Forelimb muscle (tissue), 1 donor: ENCODE measurements at regions not wholly inside any gene's neighbourhood (a gene's known extent, or its start where the extent isn't known, plus 50 kb on each side); places are given as distances from the start of the nearest gene placed in this dataset.

Experiments used
- DNase-seq: peaks from one replicate; pipeline ENCODE4 v3.0.0-alpha.2; 2013; ENCODE audit warnings: low read depth

DNA sequence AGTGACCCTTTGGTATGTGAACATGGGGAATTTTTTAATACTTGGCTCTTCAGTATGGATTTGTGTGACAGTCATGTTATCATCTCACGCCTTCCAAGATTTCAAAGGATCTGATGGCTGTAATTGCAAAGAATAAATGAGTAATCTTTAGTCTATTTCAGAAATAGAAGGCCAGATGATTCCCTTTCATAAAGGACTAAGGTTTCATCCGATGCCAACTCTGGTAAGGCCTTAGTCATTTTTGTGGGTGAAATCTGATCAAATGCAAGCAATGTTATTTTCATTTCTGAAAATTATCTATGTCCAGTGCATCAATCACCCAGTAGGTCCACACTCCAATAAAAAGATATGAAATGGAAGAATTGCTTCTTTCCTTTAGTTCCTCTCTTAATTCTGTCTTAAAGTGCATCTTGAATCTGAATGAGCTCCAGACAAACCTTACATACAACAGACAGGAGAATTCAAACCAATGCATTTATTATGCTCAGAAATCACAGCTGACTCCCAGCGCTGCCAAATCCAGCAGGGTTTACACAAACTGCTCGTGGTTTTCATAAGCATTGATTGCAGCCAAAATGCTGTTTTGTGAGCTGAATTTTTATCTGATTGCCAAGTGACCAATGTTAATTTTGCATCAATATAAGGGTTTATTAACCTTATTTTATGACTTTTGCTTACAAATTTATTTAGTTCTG, 565.2 kb upstream of the MARCKS start:
- DNase-seq = peak; percentile 72

DNA sequence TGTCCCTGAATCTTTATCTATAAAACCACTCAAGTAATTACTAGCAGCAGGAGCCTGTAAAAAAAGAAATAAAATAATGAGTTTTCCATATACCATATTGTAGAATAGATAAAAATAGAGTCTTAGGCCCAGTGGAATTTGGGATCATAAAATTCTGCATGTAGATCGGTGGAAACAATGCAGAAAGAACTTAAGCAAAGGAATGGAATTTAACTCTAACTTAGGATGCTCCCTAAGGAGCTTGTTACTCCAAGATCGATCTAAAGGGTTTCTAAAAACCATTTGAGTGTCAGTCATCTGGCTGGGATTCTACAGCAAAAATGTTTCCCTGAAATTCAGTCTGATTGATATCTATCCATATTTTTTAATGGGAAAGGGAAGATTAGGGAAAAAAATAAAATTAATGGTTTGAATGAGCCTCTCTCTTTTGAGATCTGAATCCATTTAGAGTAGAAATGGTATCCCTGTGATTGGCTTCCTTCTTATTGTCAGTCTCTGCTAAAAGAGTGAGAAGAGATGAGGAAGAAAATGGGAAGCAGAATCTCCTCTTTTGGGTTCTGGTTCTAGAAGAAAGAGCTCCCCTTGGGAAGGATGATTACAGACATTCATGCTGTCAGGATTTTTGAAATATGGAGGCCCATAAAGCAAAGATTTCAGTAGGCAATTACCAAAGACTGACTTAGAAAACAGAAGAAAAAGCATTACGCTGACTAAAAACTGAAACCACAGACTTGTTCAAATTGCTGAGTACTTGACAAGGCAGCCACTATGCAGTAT, 564.3 kb upstream of the MARCKS start:
- peak; percentile 73 for DNase-seq

DNA sequence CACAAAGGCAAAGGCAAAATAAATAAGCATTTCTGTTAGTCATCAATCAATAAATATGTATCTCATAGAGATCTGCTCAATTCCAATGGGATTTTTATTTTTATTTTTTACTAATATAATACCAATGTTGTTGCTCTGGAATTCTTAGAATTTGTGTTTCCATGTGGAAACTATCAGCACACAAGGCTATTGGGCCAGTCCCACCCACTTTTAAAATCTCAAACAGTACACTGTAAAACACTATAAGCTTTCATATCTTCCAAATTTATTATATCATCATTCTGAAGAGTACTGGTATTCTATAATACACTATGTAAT, 563.8 kb upstream of the MARCKS start:
- no peak for DNase-seq

DNA sequence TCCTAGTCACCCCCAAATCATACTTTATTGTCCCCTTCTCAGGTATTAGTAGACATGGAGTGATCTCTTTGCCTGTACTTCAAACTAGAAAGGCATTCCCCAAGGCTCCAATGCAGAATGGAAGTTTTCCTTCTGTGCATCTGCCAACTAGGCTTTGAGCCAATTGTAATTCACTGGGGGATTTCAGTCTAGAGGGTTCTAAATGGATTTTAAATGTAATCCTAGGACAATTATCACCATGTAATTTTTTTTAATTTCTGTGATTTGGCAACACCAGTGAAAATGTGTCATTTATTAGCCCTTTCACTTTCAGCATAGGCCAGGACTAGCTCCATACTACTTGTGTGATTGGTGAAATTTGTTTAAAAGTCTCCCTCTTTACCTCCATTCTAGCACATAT, 557.6 kb upstream of the MARCKS start:
- DNase-seq = no peak

DNA sequence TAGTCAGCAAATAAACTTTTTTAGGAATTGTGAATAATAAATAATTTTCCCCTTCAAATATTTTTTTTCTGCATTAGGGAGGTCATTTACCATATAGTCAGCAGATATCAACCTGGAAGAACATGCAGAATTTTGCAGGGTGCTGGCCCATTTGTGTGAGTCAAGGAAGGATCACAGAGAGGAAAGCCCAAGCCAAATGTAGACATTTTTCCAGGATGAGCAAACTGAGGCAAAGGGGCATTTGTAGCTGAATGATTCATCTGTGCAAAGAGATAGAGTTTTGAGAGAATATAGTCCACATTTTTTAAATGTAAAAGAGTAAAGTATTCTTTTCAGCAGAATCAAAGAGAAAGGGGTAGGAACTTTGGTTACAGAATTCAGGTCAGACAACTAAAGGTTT, 555.5 kb upstream of the MARCKS start:
- no peak for DNase-seq

DNA sequence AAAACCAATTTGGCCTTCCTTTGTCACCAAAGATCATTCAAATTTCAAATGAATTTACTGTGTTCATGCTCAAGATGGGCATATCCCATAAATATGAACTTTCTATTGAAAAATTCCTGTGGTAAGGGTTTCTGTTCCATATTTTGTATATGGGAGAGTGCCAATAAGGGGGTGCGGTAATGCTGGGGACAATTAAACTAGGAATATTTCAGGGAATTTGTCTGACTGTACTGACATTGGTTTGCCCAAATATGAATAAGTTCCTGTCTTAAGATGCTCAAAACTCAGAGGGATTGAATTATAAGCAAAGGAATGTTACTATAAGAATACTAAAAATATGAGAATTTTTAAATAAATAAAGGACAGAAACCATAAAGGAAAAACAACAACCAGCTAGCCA, 553.0 kb upstream of the MARCKS start:
- no peak for DNase-seq

DNA sequence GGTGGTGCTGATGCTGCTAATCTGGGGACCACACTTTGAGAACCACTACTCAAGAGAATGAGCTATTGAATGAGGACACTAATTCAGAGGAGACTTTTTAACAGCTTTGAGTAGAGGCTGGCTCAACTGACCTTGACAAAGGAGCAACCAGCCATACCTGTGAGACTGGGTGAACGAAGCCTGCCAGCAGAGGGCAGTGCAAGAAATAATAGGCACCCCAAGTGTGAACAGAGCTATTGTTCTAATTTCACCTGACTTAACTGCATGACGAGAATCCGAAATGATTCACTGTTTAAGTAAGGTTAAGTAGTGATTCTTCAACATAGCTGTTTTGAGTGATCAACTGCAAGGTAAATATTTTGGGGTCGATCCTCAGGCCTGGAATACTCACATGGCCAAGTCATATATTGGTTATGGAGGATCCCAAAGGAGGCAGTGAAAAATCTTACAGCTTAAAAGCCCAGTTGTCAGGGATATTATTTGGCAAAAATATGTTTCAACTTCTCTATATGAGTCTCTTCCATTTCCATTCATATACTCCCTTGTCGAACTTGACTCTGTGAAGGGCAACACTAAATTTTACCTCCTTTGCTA, 550.5 kb upstream of the MARCKS start:
- DNase-seq = no peak

DNA sequence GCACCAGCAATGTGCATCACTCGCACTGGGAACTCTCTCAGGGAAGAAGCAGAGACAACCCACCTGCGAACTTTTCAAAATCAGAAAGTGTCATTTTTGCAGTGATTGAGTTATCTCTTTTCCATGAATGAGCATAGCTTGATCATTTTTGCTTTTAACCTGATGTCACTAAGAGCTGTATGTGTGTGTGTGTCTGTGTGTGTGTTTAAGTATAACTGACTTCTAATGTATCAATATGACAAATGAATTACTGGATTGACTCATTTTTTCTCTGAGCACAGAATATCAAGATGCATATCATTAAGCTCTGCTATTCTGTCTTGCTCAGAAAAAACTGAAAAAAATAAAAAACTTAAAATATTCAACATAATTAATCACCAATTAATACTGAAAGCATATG, 548.9 kb upstream of the MARCKS start:
- DNase-seq = no peak

DNA sequence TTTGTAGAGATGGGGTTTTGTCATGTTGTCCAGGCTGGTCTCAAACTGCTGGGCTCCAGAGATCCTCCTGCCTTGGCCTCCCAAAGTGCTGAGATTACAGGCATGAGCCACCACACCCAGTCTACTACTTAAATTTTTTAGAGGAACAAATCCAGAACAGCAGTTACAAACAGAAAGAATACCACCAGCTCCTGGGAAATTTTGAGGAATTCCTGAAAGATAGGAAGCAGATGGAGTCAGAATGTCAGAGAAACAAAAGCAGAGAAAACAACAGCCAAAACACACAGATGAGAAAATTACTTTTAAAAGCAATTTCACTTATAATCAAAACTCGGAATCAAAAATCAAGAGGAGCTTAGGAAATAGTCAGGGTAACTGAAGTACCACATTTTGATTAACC, 543.3 kb upstream of the MARCKS start:
- DNase-seq = no peak

DNA sequence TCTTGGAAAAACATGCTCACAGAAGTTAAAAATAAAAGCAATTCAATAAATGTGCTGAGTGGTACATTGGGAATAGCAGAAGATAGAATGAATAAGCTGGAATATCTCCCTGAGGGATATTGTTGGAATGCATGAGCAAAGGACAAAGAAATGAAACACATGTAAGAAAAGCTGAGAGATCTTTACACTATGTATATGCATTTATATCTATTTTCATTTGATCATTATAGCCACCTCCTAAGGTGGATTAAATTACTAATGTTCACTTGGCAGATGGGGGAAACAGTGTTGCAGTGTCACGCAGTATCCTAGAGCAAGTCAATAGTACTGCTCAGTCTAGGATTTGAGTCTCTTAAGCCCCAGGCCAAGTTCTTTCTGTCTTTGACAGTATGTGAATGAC, 542.0 kb upstream of the MARCKS start:
- peak; percentile 49 for DNase-seq

DNA sequence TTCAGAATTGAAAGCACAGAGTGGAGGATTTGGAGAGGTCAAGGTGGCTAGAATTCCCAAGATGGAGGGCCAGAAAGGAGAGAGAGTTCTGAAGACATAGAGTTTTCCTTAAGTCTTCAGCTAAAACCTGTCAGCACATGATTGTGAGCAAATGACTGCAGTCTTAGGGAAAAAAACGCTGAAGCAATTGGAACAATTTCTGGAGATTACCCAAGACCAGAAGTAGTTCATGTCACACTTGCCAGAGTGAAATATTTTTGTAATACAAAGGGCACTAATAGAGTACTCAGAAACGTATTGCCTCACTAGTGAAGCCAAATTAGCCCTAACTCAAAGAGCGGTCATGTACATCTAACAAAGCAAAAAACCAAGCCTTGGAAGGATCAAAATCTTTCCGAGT, 541.3 kb upstream of the MARCKS start:
- DNase-seq = no peak

DNA sequence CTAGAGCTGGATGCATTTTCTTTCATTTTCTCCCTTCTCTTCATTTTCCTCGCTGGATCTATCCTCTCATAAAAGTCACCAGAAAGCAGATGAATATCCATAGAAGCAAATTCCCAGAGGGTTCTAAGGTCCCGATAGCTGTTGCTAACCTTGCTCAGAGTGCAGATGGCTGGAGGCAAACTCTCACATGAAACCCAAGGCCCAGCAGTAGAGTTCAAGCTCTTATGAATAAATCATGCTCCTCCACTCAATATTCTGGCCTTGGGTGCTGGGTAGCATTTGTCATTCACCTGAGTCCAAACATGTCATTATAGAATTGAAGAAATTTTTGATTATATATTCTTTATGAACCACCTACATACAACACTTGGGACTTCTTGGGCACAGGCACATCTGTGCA, 539.7 kb upstream of the MARCKS start:
- no peak for DNase-seq

DNA sequence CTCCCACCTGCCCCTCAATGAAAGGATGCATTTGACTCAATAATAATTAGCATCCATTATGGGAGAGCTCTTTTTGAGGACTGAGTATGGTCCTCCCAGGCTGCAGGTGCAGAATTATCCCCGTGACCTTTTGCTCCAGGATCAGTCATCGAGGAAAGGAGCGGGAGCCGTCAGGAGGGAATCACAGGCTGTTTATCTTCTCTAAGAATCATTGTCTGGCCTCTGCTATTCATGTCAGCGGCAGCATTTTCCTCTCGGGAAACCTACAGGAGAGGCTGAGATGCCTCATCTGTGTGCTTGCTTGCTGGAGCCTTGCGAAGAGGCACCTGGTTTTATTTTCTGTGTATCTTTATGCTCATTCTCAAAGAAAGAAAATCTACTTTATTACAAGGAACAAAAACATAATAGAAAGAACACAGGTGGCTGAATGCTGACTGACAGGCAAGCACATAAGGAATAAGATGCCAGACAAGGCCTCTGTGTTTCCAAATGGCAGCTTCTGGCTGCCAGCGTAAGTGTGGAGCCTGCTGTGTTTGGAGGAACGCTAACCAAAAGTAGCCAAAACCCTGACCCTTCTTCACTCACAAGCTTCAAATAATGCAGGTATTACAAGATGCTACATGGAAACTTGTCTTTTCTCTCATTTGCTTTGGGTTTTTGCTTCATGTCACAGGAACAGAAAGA, 539.1 kb upstream of the MARCKS start:
- no peak for DNase-seq

DNA sequence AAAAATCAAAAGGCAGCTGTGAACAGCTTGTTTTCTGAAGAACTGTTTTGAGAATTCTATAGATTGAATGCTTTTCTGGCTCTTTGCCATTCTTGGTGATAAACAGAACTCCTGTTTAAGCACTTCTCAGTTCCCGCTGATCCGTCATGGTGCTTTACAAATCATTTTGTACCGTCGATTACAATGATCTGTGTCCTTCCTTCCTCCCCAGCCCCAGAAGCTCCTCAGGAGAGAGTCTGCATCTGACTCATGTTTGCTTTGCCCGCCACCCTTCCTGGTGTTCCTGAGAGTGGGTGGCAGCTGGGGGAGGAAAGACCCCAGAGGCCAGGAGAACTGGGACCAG, 538.6 kb upstream of the MARCKS start:
- DNase-seq = no peak

DNA sequence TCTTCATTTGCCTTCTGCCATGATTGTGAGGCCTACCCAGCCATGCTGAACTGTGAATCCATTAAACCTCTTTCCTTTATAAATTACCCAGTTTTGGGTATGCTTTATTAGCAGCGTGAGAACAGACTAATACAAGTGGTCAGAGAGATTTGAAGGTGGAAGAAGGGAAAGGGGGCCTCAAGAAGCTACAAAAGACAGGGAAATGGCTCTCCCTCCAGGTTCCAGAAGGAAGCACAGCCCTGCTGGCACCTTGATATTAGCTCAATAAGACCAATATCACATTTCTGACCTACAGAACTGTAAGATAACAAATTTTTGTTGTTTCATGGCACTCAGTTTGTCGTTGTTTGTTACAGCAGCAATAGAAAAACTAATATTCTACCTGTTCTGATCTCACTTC, 536.5 kb upstream of the MARCKS start:
- DNase-seq = no peak

DNA sequence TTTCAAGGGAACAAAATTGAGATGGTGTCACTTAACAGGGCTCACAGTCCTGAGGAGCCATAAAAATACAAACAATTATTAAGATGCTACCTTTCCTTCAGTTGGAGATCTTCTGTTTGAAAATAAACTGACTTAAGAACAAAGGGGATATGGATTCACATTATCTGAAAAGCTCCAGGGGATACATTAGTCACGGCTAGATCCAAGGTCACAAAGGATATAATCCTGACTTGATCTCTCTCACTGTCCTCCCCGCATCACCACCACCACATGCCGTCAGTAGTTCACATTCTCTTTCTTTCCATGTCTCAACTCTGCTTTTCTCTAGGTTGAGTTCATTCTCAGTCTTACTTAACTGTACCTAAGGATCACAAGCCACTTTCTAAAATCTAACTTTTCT, 530.4 kb upstream of the MARCKS start:
- no peak for DNase-seq

DNA sequence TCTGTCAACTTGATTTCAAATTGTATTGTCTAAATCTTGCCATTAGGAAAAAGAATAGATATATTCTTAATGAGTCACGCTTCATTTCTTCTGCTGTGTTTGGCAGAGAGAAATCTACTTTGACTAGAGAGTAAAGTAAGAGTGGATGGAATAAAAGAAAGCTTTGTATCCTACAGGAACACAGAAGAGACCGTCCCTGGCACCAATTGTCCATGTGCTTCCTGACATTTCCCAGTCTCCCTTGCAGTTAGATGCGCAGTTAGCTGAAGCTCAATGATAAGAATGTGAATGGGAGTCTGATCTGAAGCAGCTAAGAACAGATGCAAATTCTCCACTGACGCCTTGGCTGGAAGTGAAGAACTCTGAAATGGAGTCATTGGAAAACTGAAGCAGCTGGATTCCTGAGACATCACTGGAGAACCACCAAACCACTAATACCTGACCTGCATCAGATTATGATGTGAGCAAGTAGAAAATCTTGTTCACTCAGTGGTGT, 528.2 kb upstream of the MARCKS start:
- DNase-seq = no peak

DNA sequence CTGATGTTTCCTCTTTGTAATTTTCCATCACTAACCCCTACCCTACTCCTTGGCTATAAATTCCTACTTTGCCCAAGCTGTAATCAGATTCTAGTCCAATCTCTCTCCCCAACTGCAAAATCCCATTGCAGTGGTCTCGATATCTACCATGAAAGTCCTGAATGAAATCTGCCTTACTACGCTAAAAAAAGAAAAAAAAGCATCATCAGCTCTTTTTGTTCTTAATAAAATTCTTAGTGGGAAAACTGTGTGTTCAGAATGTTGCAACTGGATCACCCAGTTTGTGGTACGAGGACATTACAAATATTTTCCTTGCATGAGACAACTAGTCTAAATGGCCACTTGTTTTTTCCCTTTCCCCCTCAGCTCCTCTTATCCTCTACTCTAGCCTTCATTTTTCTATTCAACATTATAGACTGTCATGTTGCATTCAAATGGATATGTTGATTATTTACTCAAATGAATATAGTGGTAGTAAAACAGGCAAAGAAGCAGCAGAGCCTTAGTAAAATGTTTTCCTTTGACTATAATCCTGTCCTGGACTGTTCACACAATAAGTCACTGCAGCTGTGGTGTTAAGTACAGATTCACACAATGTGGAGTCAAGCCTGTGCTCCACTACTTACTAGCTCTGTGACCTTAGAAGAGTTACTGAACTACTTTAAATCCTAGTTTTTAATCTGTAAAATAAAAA, 527.1 kb upstream of the MARCKS start:
- DNase-seq = no peak

DNA sequence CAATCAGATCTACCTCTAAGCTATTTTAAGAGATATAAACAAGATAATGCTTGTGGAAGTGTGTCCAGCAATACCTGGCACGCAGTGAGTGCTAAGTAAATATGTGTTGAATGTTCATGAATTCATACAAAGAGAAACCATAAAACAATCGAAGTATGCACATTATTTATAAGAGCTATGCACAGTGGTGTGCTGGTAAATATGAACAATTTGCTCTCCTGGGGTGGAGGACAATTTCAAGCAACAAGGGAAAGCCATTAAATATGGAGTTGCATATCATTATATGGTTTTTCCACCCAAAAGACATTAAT, 526.6 kb upstream of the MARCKS start:
- no peak for DNase-seq

DNA sequence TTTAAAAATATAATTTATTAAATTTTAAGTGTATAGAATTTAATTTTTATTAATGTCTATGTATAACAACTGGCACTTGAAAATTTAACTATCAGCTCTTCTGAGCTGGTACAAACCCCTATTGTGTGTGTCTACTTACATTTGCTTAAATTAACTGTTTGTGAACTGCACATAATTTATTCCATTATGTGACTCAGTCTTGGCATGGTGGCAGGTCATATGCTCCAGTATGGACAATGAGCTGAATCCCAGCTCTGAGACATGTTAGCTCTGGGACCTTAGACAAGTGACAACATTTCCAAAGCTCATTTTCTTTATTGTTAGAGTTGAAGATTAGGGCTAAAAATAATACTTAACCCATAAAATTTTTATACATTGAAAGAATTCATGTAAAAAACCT, 526.1 kb upstream of the MARCKS start:
- DNase-seq = no peak

DNA sequence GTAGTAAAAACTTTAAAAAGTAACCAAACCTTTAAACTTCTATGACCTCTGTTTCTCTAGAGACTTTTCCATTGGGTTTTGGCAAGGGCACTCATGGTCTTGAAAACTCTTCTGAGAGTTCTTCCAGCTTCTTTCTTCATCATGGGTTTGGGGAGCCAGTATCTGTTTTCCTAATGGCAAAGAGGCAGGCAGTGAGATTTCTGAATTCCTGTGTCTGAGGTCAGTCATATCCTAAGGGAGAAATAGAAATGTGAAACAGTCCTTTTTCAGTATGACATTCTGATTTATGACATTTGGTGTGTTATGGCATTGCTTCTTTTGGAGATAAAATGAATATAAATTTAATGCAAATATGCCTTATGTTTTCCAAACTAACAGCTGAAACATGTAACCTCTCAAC, 518.5 kb upstream of the MARCKS start:
- DNase-seq = no peak

DNA sequence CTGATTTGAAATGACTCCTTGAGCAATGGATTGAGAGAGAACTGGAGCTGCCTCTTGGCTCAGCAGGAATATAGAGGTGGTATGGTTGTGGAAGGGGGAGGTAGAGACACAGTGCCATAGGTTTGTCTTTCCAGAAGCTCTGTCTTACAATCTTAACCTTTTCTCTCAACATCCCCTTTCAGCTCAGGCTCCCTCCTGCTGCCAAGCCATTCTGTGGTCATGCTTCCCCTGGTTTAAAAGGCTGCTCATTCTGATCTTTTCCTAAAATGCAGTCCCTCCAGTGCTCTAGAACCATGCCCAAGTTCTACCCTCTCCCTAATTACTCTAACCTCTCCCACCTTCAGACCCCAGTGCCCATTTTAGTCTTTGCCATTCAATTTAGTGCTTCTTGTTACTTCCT, 517.9 kb upstream of the MARCKS start:
- no peak for DNase-seq
